ENCODE measurements at regions not wholly inside any gene's neighbourhood (a gene's known extent, or its start where the extent isn't known, plus 50 kb on each side); places are given as distances from the start of the nearest gene placed in this dataset.
"Not testable (repeated sequence)": the region's sequence is repeated elsewhere in the genome, so short reads cannot be mapped to it uniquely, and the experiment has no call there.

DNA sequence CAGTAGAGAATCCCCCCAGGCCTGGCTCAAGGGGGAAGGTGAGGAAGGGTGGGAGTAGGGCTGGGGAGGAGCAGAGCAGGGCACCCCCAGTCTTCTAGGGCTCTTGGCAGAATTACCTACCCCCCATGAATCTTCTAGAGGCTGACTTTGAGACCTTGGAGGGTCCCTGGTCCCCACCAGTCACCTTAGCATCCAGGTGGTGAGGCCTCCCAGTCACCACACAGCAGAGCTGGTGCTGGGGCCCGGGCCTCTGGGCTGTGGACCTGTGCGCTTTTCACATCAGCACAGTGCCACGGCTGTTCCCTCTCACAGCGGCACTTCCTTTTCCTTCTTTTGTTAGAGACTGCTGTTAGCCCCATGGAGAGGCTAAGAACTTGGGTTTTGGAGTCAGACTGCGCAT, 148.6 kb upstream of the PITX1 start:
- DNase-seq (ENCODE audit: low read depth in 1 of 2, low spot score in 1 of 2): no peak

DNA sequence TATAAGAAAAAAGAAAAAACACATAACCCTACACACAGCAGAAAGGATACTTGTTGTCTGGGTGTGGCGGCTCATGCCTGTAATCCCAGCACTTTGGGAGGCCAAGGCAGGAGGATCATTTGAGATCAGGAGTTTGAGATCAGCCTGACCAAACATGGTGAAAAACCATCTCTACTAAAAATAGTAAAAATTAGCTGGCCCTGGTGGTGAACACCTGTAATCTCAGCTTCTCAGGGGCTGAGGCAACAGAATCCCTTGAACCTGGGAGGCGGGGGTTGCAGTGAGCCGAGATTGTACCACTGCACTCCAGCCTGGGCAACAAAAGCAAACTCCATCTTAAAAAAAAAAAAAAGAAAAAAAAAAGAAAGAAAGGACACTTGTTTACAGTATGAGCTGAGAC, 147.6 kb upstream of the PITX1 start:
- no peak for DNase-seq (ENCODE audit: low read depth in 1 of 2, low spot score in 1 of 2)

DNA sequence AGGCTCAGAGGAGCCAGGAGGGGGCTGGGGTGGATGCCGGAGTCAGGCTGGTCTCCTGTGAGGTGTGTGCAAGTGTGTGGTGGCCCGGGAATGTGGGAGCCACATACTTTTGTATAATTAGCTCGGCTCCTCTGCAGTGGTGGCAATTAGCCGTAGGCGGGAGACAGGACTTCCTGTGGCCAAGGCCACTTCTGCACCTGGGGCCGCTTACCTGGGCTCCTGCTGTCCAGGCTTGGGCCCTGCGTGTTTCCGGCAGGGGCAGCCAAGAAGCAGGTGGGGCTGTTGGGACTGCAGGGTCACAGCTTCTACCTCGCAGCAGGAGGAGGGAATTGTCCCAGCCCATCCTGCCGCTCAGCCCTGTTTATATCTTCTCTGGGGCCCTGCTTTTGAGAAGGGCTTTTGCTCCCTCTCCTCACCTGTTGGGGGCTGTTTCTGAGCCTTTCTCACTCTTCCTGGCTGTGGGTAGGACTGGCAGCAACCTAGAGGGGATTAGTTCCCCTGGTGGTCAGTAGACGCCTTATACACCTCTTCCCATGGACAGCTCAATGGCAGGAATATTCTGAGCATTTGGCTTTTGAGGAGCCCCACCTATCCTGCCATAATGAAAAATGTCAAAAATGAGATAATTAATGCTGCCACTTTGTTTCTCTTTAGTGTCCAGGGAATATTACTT, 145.4 kb upstream of the PITX1 start:
- no peak for DNase-seq (ENCODE audit: low read depth in 1 of 2, low spot score in 1 of 2)

DNA sequence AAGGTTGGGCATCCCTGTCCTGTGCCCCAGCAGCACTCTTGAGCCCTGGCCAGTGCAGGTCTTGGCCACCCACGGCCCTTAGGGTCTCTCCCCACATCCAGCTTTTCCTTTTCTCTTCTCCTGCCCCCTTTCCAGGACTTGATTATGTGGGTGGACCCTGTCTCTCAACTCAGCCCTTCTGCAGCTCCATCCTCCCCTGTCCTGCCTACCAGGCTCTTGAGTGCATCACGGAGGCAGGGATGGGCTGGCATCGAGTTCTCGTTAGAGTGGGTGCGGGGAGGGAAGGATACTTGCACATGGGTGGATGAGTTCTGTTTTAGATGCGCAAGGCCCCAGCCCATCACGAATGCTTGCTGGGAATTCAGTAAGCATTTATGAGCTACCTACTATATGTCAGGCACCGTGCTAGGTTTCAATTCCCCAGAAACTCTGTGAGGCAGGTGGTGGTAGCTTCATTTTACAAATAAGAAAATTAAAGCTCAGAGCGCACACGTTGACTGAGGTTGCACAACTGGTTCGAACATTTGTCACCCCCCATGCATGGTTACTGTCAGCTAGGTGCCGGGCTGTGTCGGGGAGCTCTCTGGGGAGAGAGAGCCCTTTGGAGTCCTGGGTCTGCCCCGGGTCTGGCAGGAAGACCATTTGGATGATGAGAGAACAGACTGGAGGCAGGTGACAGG, 144.6 kb upstream of the PITX1 start:
- DNase-seq (ENCODE audit: low read depth in 1 of 2, low spot score in 1 of 2): no peak

DNA sequence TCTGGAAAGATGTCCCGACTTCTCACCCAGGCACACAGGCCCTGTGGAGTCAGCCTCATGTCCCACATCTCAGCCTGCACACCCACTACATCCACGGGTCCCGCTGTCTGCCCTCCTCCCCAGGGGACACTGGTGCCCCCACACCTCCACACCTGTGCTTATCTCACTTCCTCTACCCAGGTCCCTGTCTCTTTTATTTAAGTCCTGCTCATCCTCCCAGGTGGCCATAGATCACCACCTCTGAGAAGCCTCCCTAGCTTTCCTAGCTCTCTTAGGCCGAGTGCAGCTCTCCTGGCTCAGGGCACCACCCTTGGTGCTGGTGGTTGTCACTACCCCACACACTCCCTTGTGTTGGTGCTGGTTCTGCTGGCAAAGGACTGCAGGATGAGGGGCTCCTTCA, 143.6 kb upstream of the PITX1 start:
- DNase-seq (ENCODE audit: low read depth in 1 of 2, low spot score in 1 of 2): no peak

DNA sequence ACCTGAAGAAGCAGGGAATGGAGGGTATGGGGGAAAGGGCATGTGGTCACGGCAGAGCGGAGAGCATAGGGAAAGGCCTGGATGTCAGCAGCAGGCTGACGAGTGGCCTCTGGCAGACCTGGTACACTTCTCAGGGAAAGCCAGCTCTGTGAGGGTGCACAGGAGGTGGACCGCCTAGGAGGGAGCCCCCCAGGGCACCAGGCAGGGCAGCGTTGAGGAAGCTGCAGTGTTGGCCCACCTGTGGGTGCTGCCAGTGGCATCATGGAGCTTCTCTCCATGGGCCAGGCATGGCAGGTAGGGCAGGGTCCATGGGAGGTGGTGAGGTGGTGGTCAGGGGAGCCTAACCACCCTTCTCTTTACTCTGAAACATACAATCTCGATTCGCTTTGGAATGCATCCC, 143.0 kb upstream of the PITX1 start:
- no peak for DNase-seq (ENCODE audit: low read depth in 1 of 2, low spot score in 1 of 2)

DNA sequence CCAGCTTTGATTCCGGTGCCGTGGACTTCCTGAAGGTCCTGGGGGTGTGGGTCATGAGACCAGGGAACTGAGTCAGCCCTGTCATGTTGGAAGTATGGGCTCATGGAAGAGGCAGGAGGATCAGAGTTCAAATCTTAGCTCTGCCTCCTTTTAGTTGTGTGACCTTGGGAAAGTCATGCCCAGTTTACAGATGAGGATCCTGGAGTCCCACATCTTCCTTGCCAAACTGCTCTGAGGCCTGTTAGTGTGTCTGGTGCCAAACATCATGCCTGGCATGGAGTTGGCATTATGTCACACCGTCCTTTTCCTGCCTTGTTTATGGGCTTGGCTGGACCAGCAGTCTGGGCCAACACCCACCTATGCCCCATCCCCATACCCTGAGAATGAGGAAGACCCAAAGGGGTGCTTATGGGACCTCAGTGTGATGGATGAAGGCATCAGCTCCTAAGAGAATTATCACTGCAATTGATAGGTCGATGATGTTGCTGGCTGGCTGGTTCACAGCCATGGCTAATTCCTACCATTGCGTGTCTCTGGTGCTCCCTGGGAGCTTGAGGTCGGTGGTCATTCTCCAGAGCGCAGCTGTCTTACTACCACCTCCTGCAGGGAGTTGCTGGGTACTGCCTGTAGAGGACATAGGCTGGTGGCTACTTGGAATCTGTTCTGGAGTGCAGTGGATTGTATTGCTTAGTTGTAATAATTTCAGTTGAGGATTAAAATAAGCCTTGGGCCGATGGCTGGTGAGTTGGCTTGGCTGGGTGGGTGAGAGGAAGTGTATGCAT, 140.5 kb upstream of the PITX1 start:
- no peak for DNase-seq (ENCODE audit: low read depth in 1 of 2, low spot score in 1 of 2)

DNA sequence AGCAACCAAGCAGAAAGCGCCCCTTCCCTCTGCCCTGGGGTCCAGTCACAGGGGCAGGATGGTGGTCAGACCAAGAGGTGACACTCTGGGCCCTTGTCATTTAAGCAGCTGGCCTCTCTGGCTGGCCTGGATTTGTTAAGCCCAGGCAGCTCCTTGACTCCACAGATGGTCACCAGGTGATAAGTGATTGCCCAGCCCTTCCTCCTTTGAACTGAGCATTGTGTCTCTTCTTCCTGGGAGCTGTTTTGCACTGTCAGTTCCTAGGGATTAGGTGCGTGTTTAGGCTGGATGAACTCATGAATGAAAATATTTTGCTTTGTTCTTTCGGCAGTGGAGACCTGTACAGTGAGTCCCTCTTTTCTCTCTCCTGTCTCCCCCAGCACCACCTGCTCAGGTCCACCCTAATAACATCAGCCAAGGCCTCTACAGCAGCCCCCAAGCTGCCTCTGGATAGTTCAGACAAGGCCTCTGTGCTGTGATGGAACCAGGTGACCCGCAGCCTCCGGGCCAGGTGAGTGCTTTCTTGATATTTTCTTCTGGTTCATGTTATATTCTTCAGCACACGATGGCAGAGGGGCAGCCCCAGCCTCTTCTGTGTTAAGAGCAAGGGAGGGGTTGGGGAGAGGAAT, 139.7 kb upstream of the PITX1 start:
- DNase-seq (ENCODE audit: low read depth in 1 of 2, low spot score in 1 of 2): no peak

DNA sequence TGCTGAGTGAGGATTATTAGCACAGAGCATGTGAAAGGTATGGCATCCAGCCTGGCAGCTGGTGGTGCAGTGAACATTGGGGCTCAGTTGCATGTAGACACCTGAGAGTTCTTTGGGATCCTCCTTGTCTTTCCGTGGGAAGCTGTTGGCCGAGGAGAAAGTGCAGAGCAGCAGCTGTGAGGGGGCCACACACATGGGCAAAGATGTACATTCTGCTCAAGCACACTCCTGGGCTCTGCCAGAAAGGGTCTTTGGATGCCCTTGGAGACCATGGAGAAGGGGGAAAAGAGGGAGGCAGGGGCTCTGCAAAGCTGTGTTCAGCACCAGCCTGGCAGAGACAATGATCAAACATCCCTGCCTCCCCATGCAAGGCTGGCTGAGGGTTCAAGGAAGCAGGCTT, 138.7 kb upstream of the PITX1 start:
- DNase-seq (ENCODE audit: low read depth in 1 of 2, low spot score in 1 of 2): no peak

DNA sequence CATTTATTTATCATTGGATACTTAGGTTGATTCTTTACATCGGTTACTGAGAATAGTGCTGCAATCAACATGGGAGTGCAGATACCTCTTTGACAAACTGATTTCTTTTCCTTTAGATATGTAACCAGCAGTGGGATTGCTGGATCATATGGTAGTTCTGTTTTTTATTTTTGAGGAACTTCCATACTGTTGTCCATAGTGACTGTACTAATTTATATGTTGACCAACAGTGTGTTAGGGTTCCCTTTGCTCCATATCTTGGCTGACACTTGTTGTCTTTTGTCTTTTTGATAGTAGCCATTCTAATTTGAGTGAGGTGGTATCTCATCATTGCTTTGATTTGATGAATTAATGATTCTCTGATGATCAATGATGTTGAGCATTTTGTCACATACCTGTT, 137.3 kb upstream of the PITX1 start:
- DNase-seq (ENCODE audit: low read depth in 1 of 2, low spot score in 1 of 2): no peak

DNA sequence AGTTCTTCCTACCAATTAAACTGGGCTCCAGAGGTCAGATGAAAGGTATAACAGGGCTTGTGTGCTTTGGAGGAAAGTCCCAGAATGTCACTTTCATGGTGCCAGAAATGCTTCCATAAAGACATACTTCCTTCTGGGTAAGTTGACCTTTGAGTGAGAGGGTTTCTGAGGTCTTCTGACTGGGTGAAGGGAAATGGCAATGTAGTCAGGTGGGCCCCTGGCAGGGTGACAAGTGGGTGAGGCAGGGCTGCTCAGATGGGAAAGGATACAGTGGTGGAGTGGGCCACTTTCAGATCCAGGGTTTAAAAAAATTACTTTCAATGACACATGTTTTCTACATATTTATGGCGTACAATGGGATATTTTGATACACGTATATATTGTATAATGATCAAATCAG, 136.5 kb upstream of the PITX1 start:
- DNase-seq (ENCODE audit: low read depth in 1 of 2, low spot score in 1 of 2): no peak

DNA sequence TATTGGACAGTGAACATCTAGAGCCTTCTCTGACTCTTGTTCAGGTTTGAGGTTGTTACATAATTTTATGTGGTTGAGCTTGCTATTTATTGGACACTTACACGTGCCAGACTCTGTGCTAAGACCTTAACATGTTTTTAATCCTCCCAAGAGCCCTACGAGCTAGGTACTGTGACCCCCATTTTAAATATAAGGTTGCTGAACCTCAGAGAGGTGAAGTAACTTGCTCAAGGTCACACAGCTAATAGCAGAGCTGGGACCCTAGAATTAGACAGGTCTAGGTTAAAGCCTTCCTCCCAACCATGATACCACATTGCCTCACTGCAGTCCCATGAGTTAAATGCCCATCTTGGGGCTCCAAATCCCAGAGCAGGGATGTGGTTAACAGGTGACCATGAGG, 135.7 kb upstream of the PITX1 start:
- DNase-seq (ENCODE audit: low read depth in 1 of 2, low spot score in 1 of 2): no peak

DNA sequence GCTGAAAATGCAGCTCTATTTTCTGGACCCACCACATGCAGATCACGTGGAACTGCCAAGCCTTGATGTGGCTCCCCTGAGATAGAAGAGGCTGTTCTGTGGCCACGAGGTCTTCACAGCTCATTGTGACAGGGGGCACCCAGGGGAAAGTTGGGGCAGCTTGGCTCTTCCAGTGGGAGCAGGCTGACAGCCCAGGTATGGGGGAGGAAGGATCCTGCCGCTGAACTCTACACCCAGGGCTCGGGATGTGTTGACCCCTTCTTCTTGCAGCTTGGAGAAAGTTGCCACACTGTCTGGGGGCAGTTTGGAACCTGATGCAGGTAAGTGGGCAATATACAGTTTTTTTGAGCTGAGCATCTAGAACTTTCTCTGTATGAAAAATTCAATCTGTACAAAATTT, 133.6 kb upstream of the PITX1 start:
- DNase-seq (ENCODE audit: low read depth in 1 of 2, low spot score in 1 of 2): no peak

DNA sequence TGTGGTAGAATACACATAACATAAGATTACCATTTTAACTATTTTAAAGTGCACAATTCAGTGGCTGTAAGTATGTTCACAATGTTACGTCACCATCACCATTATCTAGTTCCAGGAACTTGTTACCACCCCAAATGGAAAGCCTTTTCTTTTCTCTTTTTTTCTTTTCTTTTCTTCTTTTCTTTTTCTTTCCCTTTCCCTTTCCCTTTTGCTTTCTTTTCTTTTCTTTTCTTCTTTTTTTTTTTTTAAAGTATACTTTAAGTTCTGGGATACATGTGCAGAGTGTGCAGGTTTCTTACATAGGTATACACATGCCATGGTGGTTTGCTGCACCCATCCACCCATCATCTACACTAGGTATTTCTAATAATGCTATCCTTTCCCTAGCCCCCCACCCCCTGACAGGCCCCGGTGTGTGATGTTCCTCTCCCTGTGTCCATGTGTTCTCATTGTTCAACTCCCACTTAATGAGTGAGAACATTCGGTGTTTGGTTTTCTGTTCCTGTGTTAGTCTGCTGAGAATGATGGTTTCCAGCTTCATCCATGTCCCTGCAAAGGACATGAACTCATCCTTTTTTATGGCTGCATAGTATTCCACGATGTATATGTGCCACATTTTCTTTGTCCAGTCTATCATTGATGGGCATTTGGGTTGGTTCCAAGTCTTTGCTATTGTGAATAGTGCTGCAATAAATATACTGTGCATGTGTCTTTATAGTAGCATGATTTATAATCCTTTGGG, 131.0 kb upstream of the PITX1 start:
- DNase-seq (ENCODE audit: low read depth in 1 of 2, low spot score in 1 of 2): not testable (repeated sequence)

DNA sequence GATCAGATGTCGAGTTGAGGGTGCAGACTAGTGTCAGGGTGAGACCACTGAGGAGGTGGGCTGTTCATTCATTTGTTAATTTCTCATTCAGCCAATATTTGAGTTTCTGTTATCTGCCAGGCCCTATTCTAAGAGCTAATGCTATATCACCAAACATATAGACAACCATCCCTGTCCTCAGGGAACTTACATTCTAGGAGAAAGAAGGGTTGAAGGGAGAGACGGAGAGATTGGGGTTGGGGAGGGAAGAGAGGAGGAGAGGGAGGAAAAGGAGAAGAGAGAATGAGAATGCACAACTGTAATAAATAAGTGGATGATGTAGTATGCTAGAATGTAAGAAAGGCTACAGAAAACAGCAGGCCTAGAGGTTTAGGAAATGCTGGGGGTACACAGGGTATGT, 129.9 kb upstream of the PITX1 start:
- DNase-seq (ENCODE audit: low read depth in 1 of 2, low spot score in 1 of 2): no peak

DNA sequence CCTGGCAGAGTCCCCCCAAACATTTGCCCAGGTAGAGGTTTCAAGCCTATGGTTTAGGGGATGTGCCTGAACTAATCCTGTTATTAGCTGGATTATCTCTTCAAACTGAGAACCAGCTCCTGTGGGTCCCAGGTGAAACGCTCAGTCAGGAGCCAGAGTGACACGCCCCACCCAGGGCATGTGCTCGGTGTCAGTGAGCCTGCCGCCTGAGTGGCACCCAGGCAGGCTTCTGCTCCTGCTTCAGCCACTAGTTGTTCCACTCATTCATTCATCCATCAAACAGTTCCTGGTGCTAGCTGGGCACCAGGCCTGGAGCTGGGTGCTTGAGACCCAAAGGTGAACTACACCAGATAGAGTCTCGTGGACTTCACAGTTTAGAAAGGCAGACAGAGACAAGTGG, 129.4 kb upstream of the PITX1 start:
- DNase-seq (ENCODE audit: low read depth in 1 of 2, low spot score in 1 of 2): no peak

DNA sequence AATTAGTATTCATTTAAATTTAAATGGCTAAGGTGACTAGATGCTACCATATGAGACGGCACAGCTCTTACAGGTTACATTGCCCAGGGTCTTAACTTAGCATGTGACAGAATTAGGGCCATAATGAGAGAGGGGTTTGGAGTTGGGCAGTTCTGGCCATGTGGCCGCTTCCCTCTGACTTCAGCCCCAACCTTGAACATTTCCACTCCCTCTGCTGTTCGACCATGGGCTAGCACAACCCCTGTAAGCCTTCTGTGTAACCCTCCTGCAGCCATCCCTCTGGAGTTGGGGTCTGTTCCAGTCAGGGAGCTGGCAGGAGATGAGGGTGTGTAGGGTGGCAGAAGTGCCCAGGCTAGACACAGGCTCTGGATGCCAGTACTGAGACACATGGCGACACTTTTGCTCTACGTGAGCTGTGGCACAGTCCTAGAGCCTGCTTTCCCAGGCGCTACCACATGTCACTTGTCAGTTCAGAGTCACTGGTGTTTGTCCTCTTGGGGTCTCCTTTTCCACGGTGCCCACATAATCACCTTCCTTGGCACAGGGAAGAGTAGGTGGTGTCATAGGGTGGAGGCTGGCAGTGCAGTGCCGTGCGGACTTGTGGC, 128.7 kb upstream of the PITX1 start:
- no peak for DNase-seq (ENCODE audit: low read depth in 1 of 2, low spot score in 1 of 2)

DNA sequence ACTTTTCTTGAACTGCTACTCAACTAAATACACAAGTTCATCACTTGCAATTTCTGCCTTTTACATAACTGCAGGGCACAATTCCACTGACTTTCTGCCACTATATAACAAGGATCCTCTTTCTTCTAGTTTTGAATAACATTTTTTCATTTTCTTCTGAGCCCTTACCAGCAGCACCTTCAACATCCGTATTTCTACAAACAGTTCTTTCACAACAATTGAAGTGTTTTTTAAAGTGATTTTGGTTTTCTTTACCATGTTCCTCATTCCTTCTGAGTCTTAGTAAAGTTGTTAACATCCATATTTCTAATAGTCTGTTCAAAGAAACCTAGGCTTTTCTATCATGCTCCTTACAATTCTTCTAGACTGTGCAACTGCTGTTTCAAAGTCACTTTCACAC, 127.2 kb upstream of the PITX1 start:
- no peak for DNase-seq (ENCODE audit: low read depth in 1 of 2, low spot score in 1 of 2)

DNA sequence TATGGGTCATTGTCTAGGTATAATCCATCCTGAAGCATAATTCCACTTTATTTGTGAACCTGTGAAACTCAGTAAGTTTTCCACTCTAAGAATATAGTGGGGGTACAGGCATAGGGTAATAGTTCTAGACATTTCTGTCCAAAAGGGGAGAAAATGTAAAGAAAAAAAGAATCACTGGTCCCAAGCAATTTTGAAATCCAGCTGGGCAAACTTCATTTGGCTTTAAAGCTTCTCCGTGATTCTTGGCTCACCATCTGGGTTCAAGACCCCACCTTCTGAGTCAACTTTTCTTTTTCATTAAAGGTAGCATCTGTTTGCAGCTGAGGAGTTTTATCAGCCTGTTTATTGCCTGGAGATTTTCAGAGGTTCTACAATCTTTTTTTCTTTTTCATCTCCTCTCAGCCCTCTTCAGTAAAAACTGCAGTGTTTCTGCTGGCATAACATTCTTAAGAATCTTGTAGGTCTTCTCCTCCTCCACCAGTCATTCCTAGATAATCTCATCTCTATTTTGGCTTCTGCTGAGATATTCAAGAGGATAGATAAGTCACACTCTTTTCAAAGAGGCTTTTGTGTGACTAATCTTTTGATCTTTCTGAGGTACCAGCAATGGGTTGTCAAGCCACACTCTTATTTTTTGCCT, 126.1 kb upstream of the PITX1 start:
- DNase-seq (ENCODE audit: low read depth in 1 of 2, low spot score in 1 of 2): no peak

DNA sequence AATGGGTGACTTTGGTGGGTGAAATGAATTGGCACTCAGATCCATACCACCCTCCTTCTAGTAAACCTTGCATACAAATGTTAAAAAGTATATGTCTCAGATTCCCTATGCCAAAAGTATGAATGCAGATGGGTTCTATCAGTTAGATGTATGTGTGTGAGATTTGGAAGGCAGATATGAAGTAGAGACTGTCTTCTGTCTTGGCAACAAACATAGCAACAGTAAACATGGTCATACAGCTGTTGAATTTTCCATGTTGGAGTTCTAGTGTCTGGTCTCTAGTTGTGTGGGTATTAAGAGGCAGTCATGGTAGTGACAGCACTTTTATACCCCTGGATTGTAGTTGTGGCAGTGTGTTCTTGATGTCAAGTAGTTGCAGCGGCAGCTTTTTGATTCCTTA, 125.6 kb upstream of the PITX1 start:
- no peak for DNase-seq (ENCODE audit: low read depth in 1 of 2, low spot score in 1 of 2)

All from activated T-helper 1 cell treated with anti-CD3 and anti-CD28 coated beads, Interleukin-2, amount 50 U/mL, for 16 hours (primary cell).